ENCODE measurements at regions not wholly inside any gene's neighbourhood (a gene's known extent, or its start where the extent isn't known, plus 50 kb on each side); places are given as distances from the start of the nearest gene placed in this dataset.
"Not testable (repeated sequence)": the region's sequence is repeated elsewhere in the genome, so short reads cannot be mapped to it uniquely, and the experiment has no call there.

- no peak for DNase-seq
- Histone ChIP-seq H3K27ac (ENCODE audit: low read depth in 1 of 2, low read length in 2 of 2) (no peak overlapping the region), H3K4me1 (ENCODE audit: control insufficient read depth in 1 of 2, insufficient read depth in 2 of 2, low read length in 2 of 2) (no peaks in the 10 kb centered on the region), H3K79me2 (ENCODE audit: insufficient read depth, low read length) (no peaks in the 10 kb centered on the region), H3K27me3 (ENCODE audit: control insufficient read depth in 2 of 2, insufficient read depth in 2 of 2, low read length in 2 of 2) (no peaks in the 10 kb centered on the region), H3K4me3 (replicated peaks in 1 of 3; ENCODE audit: low read depth in 2 of 3, low read length in 3 of 3) (no peak overlapping the region), H3K9ac (ENCODE audit: insufficient read depth, low read length, poor library complexity, severe bottlenecking) (no peak overlapping the region), H2AFZ (ENCODE audit: insufficient read depth, low read depth, low read length, poor library complexity, severe bottlenecking) (no peak overlapping the region), H3K9me3 (replicated peaks in 1 of 2; ENCODE audit: control insufficient read depth in 1 of 2, insufficient read depth in 1 of 2, low read length in 2 of 2) (no peaks in the 10 kb centered on the region), H4K20me1 (ENCODE audit: insufficient read depth, low read length) (no peaks in the 10 kb centered on the region), H3K36me3 (replicated peaks in 1 of 2; ENCODE audit: control insufficient read depth in 1 of 2, insufficient read depth in 2 of 2, low read length in 2 of 2) (no peaks in the 10 kb centered on the region), H3K4me2 (replicated peaks; ENCODE audit: extremely low read depth, low read length, poor library complexity, severe bottlenecking) (no peak overlapping the region)
- no peaks in the 10 kb centered on the region for H3K9me3 Mint-ChIP-seq
- WGBS (ENCODE audit: insufficient coverage) = 100% methylated on average over 1 of the region's 2 CpGs
- intact Hi-C loops (cut with micrococcal nuclease) = no loop called here
- TF ChIP-seq CTCF (IDR thresholded peaks at IDR 0.05) = no peak
- no peaks in the 10 kb centered on the region for H3K4me1 Mint-ChIP-seq
- no peak overlapping the region for H3K4me3 Mint-ChIP-seq
- peaks cover 0 to 2% (median 0%) of the 10 kb centered on the region in 3 donors for H3K27me3 Mint-ChIP-seq (ENCODE audit: low read depth in 3 of 3)
- no peaks in the 10 kb centered on the region for H3K36me3 Mint-ChIP-seq
- H3K27ac Mint-ChIP-seq = no peak overlapping the region
Measured at GRCh38 chr5:63400079-63400478, 562.2 kb downstream of the HTR1A start.

DNA sequence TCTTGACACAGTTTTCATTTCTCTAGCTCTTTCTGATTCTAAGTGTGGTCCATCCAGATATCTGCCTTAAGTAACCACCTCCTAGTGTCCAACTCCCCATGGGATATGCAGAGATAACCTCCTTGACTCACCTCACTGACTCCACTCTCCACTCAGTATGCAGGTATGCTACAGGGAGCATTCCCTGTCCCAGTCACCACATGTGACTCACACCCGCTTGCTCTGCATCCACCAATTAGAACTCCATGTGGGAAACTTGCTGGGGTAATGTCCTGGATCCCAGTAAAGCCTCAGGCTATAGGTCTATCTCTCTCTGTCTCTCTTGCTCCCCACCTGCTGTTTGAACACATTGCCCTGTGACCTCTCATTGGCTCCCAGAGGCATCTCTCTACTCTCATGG, 563.9 kb downstream of the HTR1A start:
- Histone ChIP-seq H4K20me1 (ENCODE audit: insufficient read depth, low read length) (no peaks in the 10 kb centered on the region), H3K9ac (ENCODE audit: insufficient read depth, low read length, poor library complexity, severe bottlenecking) (no peak overlapping the region), H3K27ac (ENCODE audit: low read depth in 1 of 2, low read length in 2 of 2) (no peak overlapping the region), H2AFZ (ENCODE audit: insufficient read depth, low read depth, low read length, poor library complexity, severe bottlenecking) (no peak overlapping the region), H3K4me2 (replicated peaks; ENCODE audit: extremely low read depth, low read length, poor library complexity, severe bottlenecking) (no peak overlapping the region), H3K27me3 (ENCODE audit: control insufficient read depth in 2 of 2, insufficient read depth in 2 of 2, low read length in 2 of 2) (no peaks in the 10 kb centered on the region), H3K36me3 (replicated peaks in 1 of 2; ENCODE audit: control insufficient read depth in 1 of 2, insufficient read depth in 2 of 2, low read length in 2 of 2) (no peaks in the 10 kb centered on the region), H3K4me3 (replicated peaks in 1 of 3; ENCODE audit: low read depth in 2 of 3, low read length in 3 of 3) (no peak overlapping the region), H3K9me3 (replicated peaks in 1 of 2; ENCODE audit: control insufficient read depth in 1 of 2, insufficient read depth in 1 of 2, low read length in 2 of 2) (no peaks in the 10 kb centered on the region), H3K79me2 (ENCODE audit: insufficient read depth, low read length) (no peaks in the 10 kb centered on the region), H3K4me1 (ENCODE audit: control insufficient read depth in 1 of 2, insufficient read depth in 2 of 2, low read length in 2 of 2) (no peaks in the 10 kb centered on the region)
- TF ChIP-seq CTCF (IDR thresholded peaks at IDR 0.05) = no peak
- Mint-ChIP-seq H3K4me3 (no peak overlapping the region), H3K9me3 (no peaks in the 10 kb centered on the region), H3K27me3 (ENCODE audit: low read depth in 3 of 3) (no peaks in the 10 kb centered on the region), H3K4me1 (no peaks in the 10 kb centered on the region), H3K36me3 (no peaks in the 10 kb centered on the region), H3K27ac (no peak overlapping the region)
- 100% methylated on average over 1 of the region's 1 CpG for WGBS (ENCODE audit: insufficient coverage)
- intact Hi-C loops (cut with micrococcal nuclease) = no loop called here
- no peak for DNase-seq

DNA sequence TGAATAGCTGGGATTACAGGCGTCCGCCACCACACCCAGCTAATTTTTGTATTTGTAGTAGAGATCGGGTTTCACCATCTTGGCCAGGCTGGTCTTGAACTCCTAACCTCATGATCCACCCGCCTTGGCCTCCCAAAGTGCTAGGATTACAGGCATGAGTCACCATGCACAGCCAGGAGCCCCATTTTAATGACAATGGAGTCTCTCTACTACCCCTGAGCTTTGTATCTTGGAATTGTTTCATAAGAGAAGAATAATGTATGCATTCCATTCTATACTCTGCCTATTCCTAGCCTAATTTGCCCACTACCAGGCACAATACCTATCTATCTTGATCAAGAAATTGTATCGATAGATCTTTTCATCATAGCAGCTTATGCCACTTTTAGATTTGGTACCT, 574.1 kb downstream of the HTR1A start:
- H2AFZ ChIP-seq (ENCODE audit: insufficient read depth, low read depth, low read length, poor library complexity, severe bottlenecking); H3K79me2 ChIP-seq (ENCODE audit: insufficient read depth, low read length); H3K9me3 ChIP-seq (replicated peaks in 1 of 2; ENCODE audit: control insufficient read depth in 1 of 2, insufficient read depth in 1 of 2, low read length in 2 of 2); H3K36me3 Mint-ChIP-seq; H3K9me3 Mint-ChIP-seq; H3K27ac Mint-ChIP-seq; H3K9ac ChIP-seq (ENCODE audit: insufficient read depth, low read length, poor library complexity, severe bottlenecking); H3K27me3 ChIP-seq (ENCODE audit: control insufficient read depth in 2 of 2, insufficient read depth in 2 of 2, low read length in 2 of 2); H3K4me2 ChIP-seq (replicated peaks; ENCODE audit: extremely low read depth, low read length, poor library complexity, severe bottlenecking); H3K4me3 Mint-ChIP-seq; H3K4me1 Mint-ChIP-seq; intact Hi-C loops (cut with micrococcal nuclease); H4K20me1 ChIP-seq (ENCODE audit: insufficient read depth, low read length); H3K27me3 Mint-ChIP-seq (ENCODE audit: low read depth in 3 of 3); H3K36me3 ChIP-seq (replicated peaks in 1 of 2; ENCODE audit: control insufficient read depth in 1 of 2, insufficient read depth in 2 of 2, low read length in 2 of 2); H3K27ac ChIP-seq (ENCODE audit: low read depth in 1 of 2, low read length in 2 of 2); H3K4me3 ChIP-seq (replicated peaks in 1 of 3; ENCODE audit: low read depth in 2 of 3, low read length in 3 of 3); H3K4me1 ChIP-seq (ENCODE audit: control insufficient read depth in 1 of 2, insufficient read depth in 2 of 2, low read length in 2 of 2); DNase-seq: not testable (repeated sequence)
- WGBS (ENCODE audit: insufficient coverage) = no CpG with 5 or more reads among the region's 5 CpGs

Measured in CD14-positive monocyte (primary cell).